HG02610 (cell line): ENCODE measurements at regions not wholly inside any gene's neighbourhood (a gene's known extent, or its start where the extent isn't known, plus 50 kb on each side); places are given as distances from the start of the nearest gene placed in this dataset.

Source experiments
- ATAC-seq: cut with Tn5 transposase; IDR thresholded peaks from one replicate; pipeline ENCODE4 v1.9.1; 2021; ENCODE audit warnings: mild to moderate bottlenecking, moderate library complexity; ENCODE audit not compliant: unreplicated experiment

DNA sequence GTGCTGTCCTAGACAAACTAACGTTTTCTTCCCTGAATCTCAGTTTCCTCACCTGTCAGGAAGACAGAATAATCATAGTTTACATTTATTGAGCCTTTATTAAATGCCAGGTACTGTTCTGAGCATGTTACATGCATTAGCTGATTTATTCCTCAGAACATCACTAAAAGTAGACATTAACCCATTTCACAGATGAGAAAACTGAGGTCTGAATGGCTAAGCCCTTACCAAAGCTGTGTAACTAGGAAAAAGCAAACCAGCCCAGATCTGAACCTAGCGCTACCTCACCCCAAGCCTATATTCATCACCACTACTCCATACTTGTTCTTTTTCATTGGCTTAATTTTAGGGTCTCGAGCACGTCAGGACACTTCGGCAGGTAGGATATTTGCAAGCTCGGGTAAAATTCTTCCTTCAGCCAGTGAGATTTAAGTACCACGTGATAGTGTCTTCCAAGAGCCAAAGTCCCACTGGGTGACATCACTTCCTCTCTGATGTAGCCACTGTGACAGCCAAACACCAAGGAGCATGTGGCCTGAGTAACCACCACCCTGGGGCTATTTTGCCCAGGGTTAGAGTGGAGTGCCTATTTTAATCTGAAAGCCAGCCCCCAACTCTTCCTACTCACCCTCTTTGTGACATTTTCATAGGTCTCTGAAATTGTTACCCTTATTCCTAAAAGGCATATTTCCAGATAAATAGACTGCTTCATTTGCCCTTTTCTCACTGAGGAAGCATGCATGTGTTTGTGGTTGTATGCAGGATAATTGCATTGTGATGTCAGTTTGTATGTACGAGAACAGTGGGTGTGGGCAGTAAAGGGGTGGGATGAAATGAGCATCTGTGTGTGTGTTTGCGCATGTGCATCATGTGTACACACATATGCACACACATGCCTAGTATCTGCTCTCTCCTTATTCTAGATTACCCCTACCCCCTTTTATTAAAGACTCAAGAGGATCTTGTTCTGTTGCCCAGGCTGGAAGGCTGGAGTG, 62.2 kb upstream of the WSCD2 start:
- no peak for ATAC-seq

DNA sequence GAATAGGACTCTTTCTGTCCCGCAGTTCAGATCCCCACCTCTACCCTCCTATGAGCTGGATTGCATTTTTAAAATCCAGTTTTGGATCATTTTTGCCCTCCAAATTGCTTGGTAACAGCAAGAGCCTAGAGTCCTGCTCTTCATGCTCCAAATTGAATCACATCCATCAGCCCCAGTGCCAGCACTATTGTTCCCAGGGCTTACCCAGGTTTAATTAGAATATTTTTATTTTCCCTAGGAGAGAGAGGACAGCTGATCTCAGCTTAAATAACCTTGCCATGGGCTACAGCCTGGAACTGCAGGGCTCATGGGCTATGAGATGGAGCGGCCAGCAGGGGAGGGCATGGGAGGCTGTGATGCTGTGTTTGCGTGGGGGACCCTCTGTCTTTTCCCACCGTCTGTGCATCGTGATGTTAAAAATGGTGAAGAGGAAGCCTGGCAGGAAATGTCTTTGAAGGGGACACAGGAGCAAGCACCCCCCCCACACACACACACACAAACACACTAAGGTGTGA, 59.4 kb upstream of the WSCD2 start:
- no peak for ATAC-seq

DNA sequence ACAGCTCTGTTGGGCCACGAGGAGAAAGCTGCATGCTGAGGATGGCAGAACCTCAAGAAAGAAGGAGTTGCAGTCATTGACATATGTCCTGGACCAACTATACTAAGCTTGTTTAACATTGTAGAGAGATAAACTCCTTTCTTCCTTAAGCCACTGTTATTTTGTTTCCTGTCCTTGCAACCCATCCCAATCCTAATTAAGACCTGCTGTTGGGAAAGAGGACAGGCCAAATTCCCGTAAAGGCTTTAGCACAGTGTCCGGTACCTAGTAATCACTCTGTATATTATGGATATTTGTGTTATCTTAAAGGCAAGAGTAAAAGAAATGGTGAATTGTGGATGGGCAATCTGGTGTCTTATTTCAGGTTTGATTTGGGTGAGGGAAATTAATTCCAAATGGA, 53.5 kb upstream of the WSCD2 start:
- ATAC-seq: no peak

- ATAC-seq: no peak
Measured at GRCh38 chr12:108076556-108076955, 52.5 kb upstream of the WSCD2 start.

GRCh38 chr12:108078428-108078827, 50.7 kb upstream of the WSCD2 start:
- no peak for ATAC-seq
